ENCODE measurements at regions not wholly inside any gene's neighbourhood (a gene's known extent, or its start where the extent isn't known, plus 50 kb on each side); places are given as distances from the start of the nearest gene placed in this dataset. TPM values are rescaled to one million over a fixed set of nuclear protein-coding genes. Genes with fewer than 3 reads are reported as not detected.

Small RNA genes lying in the stretch of these regions (small RNA-seq; reads per million reads assigned to genes)
- not detected for gene MIR3680-1

All from liver (tissue), 1 donor.